ENCODE measurements at regions not wholly inside any gene's neighbourhood (a gene's known extent, or its start where the extent isn't known, plus 50 kb on each side); places are given as distances from the start of the nearest gene placed in this dataset.
"Not testable (repeated sequence)": the region's sequence is repeated elsewhere in the genome, so short reads cannot be mapped to it uniquely, and the experiment has no call there.

DNA sequence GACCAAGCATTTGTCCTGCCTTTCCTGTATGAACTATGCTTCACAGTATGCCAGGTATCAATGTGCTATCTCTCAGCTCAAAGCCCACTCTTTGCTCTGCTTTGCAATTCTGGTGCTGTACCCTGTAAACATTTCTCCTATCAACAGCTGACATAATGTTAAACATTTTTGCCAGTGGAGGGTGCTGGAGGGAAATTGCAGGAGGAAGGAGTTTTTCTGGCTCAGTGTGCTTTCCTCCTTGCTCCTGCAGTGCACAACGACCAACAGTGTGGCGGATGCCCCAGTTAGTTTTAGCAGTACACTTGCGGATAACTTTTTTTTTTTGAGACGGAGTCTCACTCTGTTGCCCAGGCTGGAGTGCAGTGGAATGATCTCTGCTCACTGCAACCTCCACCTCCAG is 67.1 kb upstream of the PTGFRN start:
- no peak overlapping the region for H3K27ac Mint-ChIP-seq
- peaks cover 3% of the 10 kb centered on the region for H3K4me1 Mint-ChIP-seq
- TF ChIP-seq, protein P1, sequence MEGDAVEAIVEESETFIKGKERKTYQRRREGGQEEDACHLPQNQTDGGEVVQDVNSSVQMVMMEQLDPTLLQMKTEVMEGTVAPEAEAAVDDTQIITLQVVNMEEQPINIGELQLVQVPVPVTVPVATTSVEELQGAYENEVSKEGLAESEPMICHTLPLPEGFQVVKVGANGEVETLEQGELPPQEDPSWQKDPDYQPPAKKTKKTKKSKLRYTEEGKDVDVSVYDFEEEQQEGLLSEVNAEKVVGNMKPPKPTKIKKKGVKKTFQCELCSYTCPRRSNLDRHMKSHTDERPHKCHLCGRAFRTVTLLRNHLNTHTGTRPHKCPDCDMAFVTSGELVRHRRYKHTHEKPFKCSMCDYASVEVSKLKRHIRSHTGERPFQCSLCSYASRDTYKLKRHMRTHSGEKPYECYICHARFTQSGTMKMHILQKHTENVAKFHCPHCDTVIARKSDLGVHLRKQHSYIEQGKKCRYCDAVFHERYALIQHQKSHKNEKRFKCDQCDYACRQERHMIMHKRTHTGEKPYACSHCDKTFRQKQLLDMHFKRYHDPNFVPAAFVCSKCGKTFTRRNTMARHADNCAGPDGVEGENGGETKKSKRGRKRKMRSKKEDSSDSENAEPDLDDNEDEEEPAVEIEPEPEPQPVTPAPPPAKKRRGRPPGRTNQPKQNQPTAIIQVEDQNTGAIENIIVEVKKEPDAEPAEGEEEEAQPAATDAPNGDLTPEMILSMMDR (IDR thresholded peaks at IDR 0.05; ENCODE audit: unreplicated experiment) = no peak
- peaks cover 16% of the 10 kb centered on the region for H3K9me3 Mint-ChIP-seq
- H3K4me3 Mint-ChIP-seq = no peak overlapping the region
- H3K36me3 Mint-ChIP-seq = peaks cover 3% of the 10 kb centered on the region
- H3K27me3 Mint-ChIP-seq (ENCODE audit: low read depth) = no peaks in the 10 kb centered on the region
- no peak for DNase-seq (ENCODE audit: low spot score in 2 of 2, unreplicated experiment in 2 of 2)

DNA sequence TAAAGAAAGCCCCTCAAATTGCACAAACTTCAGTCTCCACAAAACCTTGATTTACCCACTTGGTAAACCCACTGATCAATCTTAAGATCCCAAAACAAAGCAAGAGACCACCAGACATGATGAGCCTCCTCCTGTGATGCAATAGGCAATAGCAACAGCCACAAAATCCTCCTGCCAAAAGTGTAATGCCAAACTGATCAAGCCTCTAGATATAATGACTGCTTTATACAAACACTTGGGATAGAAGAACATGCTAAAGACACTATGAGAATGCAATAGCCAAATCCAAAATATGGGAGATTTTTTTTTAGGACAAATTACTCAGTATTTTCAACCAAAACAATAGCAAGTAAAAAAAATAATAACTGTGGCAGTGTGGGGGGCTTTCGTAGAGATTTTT is 64.9 kb upstream of the PTGFRN start:
- no peak for DNase-seq (ENCODE audit: low spot score in 2 of 2, unreplicated experiment in 2 of 2)
- Mint-ChIP-seq H3K27me3 (ENCODE audit: low read depth) (no peaks in the 10 kb centered on the region), H3K4me3 (no peak overlapping the region), H3K9me3 (peaks cover 13% of the 10 kb centered on the region), H3K4me1 (peaks cover 12% of the 10 kb centered on the region), H3K36me3 (peaks cover 3% of the 10 kb centered on the region), H3K27ac (no peak overlapping the region)
- TF ChIP-seq, protein P1 (IDR thresholded peaks at IDR 0.05; ENCODE audit: unreplicated experiment) = no peak

- TF ChIP-seq, protein P1 (IDR thresholded peaks at IDR 0.05; ENCODE audit: unreplicated experiment) = no peak
- H3K9me3 Mint-ChIP-seq = peaks cover 17% of the 10 kb centered on the region
- no peak overlapping the region for H3K27ac Mint-ChIP-seq
- H3K4me1 Mint-ChIP-seq = peaks cover 15% of the 10 kb centered on the region
- peaks cover 3% of the 10 kb centered on the region for H3K36me3 Mint-ChIP-seq
- DNase-seq (ENCODE audit: low spot score in 2 of 2, unreplicated experiment in 2 of 2) = no peak
- no peaks in the 10 kb centered on the region for H3K27me3 Mint-ChIP-seq (ENCODE audit: low read depth)
- H3K4me3 Mint-ChIP-seq = no peak overlapping the region
Measured at GRCh38 chr1:116847190-116847589, 62.5 kb upstream of the PTGFRN start.

DNA sequence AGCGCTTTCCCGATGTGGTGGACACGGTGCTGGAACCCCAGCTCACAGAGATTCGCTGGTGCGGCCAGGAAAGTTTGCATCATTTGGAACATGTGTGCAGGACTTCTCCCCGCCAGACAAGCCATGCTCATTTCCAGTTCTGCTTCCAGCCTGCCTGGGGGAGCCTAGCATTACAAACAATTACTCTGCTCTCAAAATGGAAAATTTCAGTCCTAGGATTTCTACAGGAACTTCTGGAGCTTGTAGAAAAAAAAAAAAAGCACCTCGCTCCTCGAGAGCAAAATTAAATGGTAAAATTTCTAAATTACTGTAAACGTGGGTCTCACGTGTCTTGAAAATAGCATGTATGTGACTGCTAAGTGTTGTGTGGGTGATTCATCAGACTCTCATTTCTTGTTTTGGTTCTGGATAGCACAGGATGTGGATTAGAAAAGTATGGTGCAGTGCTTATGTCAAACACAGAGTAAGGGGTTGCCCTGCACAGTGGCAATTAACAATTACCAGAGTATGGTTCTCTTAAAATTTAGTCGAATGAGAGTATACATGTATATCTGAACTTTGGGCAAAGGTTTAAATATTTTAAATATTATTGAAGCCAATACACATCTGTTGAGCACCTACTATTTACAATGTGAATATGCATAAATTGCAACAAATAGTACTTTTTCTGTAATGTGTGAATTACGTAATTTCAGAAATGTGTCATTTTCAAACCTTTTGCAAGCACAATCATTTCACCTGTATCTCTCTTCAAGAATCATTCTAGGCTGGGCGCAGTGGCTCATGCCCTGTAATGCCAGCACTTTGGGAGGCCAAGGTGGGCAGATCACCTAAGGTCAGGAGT is 61.8 kb upstream of the PTGFRN start:
- Mint-ChIP-seq H3K27ac (no peak overlapping the region), H3K4me3 (no peak overlapping the region), H3K36me3 (peaks cover 3% of the 10 kb centered on the region), H3K4me1 (peaks cover 20% of the 10 kb centered on the region), H3K9me3 (peaks cover 17% of the 10 kb centered on the region), H3K27me3 (ENCODE audit: low read depth) (no peaks in the 10 kb centered on the region)
- TF ChIP-seq, protein P1 (IDR thresholded peaks at IDR 0.05; ENCODE audit: unreplicated experiment) = no peak
- DNase-seq (ENCODE audit: low spot score in 2 of 2, unreplicated experiment in 2 of 2) = no peak

DNA sequence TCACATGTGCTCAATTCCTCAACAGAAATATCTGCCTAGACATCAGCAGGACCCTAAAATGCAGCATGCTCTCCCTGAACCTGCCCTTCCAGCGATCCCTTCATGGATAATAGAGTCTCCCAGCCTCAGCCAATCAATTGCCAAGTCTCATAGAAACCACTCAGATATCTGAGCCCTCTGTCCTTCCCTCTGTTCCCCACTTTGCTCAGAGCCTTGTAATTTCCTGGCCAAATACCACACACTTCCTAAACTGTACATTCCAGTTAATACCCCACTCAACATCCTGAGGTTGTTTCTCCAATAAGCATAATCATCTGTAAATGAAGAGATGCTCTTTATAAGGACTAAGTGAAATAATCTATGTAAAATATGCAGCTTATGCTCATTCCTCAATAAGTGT is 59.3 kb upstream of the PTGFRN start:
- no peak overlapping the region for H3K4me3 Mint-ChIP-seq
- peaks cover 7% of the 10 kb centered on the region for H3K9me3 Mint-ChIP-seq
- H3K4me1 Mint-ChIP-seq = peaks cover 45% of the 10 kb centered on the region
- TF ChIP-seq, protein P1 (IDR thresholded peaks at IDR 0.05; ENCODE audit: unreplicated experiment) = no peak
- DNase-seq (ENCODE audit: low spot score in 2 of 2, unreplicated experiment in 2 of 2) = no peak
- H3K27me3 Mint-ChIP-seq (ENCODE audit: low read depth) = no peaks in the 10 kb centered on the region
- H3K36me3 Mint-ChIP-seq = no peaks in the 10 kb centered on the region
- no peak overlapping the region for H3K27ac Mint-ChIP-seq

DNA sequence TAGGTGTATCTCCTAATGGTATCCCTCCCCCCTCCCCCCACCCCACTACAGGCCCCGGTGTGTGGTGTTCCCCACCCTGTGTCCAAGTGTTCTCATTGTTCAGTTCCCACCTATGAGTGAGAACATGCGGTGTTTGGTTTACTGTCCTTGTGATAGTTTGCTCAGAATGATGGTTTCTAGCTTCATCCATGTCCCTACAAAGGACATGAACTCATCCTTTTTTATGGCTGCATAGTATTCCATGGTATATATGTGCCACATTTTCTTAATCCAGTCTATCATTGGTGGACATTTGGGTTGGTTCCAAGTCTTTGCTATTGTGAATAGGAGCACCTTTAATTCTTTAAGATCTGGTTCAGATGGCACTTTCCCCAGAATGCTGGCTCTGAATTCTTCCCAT is 58.5 kb upstream of the PTGFRN start:
- not testable (repeated sequence) for H3K4me3 Mint-ChIP-seq; H3K36me3 Mint-ChIP-seq; H3K27me3 Mint-ChIP-seq (ENCODE audit: low read depth); DNase-seq (ENCODE audit: low spot score in 2 of 2, unreplicated experiment in 2 of 2); H3K27ac Mint-ChIP-seq; H3K9me3 Mint-ChIP-seq
- peaks cover 51% of the 10 kb centered on the region for H3K4me1 Mint-ChIP-seq
